ENCODE measurements at regions not wholly inside any gene's neighbourhood (a gene's known extent, or its start where the extent isn't known, plus 50 kb on each side); places are given as distances from the start of the nearest gene placed in this dataset.

DNA sequence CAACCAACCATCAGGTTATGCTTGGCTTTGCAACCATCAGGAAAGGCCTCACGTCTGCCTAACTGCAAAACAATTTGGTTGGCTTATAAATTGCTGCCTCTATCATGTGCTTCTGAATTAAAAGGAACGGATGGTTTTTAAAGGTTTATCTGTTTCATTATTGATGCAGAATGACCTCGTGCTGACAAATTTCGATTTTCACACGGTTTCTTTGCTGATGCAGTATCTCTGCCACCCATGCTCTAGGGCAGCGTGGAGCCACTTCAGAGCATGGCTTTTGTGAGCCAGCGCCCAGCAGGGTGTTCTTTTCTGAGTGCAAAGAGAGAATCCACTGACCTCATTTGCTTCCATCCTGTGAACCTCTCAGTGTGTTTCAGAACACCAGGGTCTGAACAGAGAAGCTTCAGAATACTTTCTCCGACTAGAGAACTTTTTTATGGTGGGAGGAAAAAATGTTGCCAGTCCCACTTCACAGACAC, 143.1 kb upstream of the L3MBTL4 start:
- H3K27ac ChIP-seq (ENCODE audit: low read depth, low read length): no peak overlapping the region
- H3K79me2 ChIP-seq (ENCODE audit: insufficient read depth, low read length): no peaks in the 10 kb centered on the region
- no peak overlapping the region for H2AFZ ChIP-seq (ENCODE audit: low read depth, low read length, poor library complexity, severe bottlenecking)
- ChIA-PET POLR2A (no interaction called here), RAD21 (ENCODE audit: low non-redundant PET in 1 of 2, low total read pairs in 2 of 2, uncharacterized antibody in 2 of 2, unreplicated experiment in 2 of 2) (no interaction called here), CTCF (no interaction called here)
- no peak for DNase-seq (ENCODE audit: low read depth, low spot score)
- no peaks in the 10 kb centered on the region for H3K9me2 ChIP-seq (ENCODE audit: insufficient read depth)
- TF ChIP-seq SIN3A (IDR thresholded peaks at IDR 0.05; ENCODE audit: low read depth) (no peak), YY1 (IDR thresholded peaks at IDR 0.05; ENCODE audit: extremely low read depth, insufficient replicate concordance, low read depth, low read length) (no peak), ELF1 (IDR thresholded peaks at IDR 0.05; ENCODE audit: borderline replicate concordance, low read depth) (no peak), EGR1 (IDR thresholded peaks at IDR 0.05; ENCODE audit: low read depth) (no peak), SP1 (IDR thresholded peaks at IDR 0.05; ENCODE audit: low read depth) (no peak), TCF7L2 (IDR thresholded peaks at IDR 0.05; ENCODE audit: borderline replicate concordance, extremely low read depth, insufficient read depth, insufficient read length) (no peak), SRF (IDR thresholded peaks at IDR 0.05; ENCODE audit: low read depth) (no peak), ZFX (IDR thresholded peaks at IDR 0.05) (no peak)
- BruUV-seq (replicated peaks): no TSS peak
- no peak overlapping the region for H3K4me2 ChIP-seq (ENCODE audit: low read length)
- H3K9ac ChIP-seq (ENCODE audit: low read length): no peak overlapping the region
- no peak for ATAC-seq
- intact Hi-C loops (cut with micrococcal nuclease): no loop called here
- H3K4me1 ChIP-seq (ENCODE audit: control insufficient read depth in 1 of 2, insufficient read depth in 2 of 2, low read length in 2 of 2): no peaks in the 10 kb centered on the region
- H3K27me3 ChIP-seq (ENCODE audit: insufficient read depth, low read length): no peaks in the 10 kb centered on the region
- peaks cover 8 to 11% of the 10 kb centered on the region in 2 experiments; a peak in 2 of 4 replicates for H3K9me3 ChIP-seq (ENCODE audit: control insufficient read depth in 1 of 2, insufficient read depth in 1 of 2, low read depth in 1 of 2, low read length in 2 of 2)
- H3K36me3 ChIP-seq (ENCODE audit: control insufficient read depth in 1 of 2, insufficient read depth in 2 of 2, low read length in 2 of 2): no peaks in the 10 kb centered on the region
- H4K20me1 ChIP-seq (ENCODE audit: insufficient read depth): no peaks in the 10 kb centered on the region
- no peak overlapping the region for H3K4me3 ChIP-seq (replicated peaks in 1 of 2; ENCODE audit: low read depth in 1 of 2, low read length in 2 of 2)

DNA sequence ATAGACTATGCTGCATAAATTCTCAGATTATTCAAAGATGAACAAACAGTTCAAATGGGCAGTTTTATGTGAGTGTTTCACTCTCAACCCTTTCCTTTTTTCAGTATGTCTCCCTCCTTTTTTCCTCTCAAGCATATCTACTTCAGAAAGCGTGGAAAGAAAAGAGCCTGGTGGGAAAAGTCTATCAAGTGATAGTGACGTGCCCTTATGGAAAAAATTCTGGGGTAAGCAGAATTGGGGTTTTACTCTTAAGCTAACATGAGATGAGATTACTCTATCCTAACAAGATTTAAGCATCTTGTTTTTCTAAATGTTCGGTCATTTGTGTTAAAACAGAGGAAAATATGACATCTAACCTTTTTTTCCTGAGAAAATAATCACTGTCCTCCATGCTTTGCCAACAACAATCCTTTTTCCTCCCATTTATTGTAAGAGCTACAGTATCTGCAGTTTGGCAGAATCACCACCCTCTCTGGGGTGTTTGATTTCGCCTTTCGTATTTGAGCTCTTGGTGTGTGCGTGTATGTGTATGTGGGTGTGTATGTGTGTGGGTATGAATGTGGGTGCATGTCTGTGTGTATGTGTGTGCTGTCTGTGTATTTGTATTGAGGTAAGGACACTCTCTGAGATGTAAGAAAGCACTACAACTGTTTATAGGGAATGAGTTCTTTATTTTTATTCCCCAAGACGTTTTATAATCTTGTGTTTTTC, 143.9 kb upstream of the L3MBTL4 start:
- Histone ChIP-seq H4K20me1 (ENCODE audit: insufficient read depth) (no peaks in the 10 kb centered on the region), H3K9ac (ENCODE audit: low read length) (no peak overlapping the region), H3K4me3 (replicated peaks in 1 of 2; ENCODE audit: low read depth in 1 of 2, low read length in 2 of 2) (no peak overlapping the region), H3K4me2 (ENCODE audit: low read length) (no peak overlapping the region), H3K36me3 (ENCODE audit: control insufficient read depth in 1 of 2, insufficient read depth in 2 of 2, low read length in 2 of 2) (no peaks in the 10 kb centered on the region), H3K9me2 (ENCODE audit: insufficient read depth) (no peaks in the 10 kb centered on the region), H3K79me2 (ENCODE audit: insufficient read depth, low read length) (no peaks in the 10 kb centered on the region), H3K9me3 (ENCODE audit: control insufficient read depth in 1 of 2, insufficient read depth in 1 of 2, low read depth in 1 of 2, low read length in 2 of 2) (peaks cover 8 to 11% of the 10 kb centered on the region in 2 experiments; a peak in 2 of 4 replicates), H3K27ac (ENCODE audit: low read depth, low read length) (no peak overlapping the region), H3K4me1 (ENCODE audit: control insufficient read depth in 1 of 2, insufficient read depth in 2 of 2, low read length in 2 of 2) (no peaks in the 10 kb centered on the region), H2AFZ (ENCODE audit: low read depth, low read length, poor library complexity, severe bottlenecking) (no peak overlapping the region), H3K27me3 (ENCODE audit: insufficient read depth, low read length) (no peaks in the 10 kb centered on the region)
- ATAC-seq: no peak
- CTCF ChIA-PET: no interaction called here
- POLR2A ChIA-PET: no interaction called here
- RAD21 ChIA-PET (ENCODE audit: low non-redundant PET in 1 of 2, low total read pairs in 2 of 2, uncharacterized antibody in 2 of 2, unreplicated experiment in 2 of 2): no interaction called here
- TF ChIP-seq, protein P1, sequence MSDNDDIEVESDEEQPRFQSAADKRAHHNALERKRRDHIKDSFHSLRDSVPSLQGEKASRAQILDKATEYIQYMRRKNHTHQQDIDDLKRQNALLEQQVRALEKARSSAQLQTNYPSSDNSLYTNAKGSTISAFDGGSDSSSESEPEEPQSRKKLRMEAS (IDR thresholded peaks at IDR 0.05): no peak
- TF ChIP-seq CEBPB (IDR thresholded peaks at IDR 0.05; ENCODE audit: low read depth) (no peak), SP1 (IDR thresholded peaks at IDR 0.05; ENCODE audit: low read depth) (no peak), ZNF274 (IDR thresholded peaks at IDR 0.05; ENCODE audit: low read depth, low read length) (no peak), CBX3 (IDR thresholded peaks at IDR 0.05; ENCODE audit: low read depth) (no peak), POLR2AphosphoS5 (IDR thresholded peaks at IDR 0.05; ENCODE audit: low read depth, low read length) (no peak), SRF (IDR thresholded peaks at IDR 0.05; ENCODE audit: low read depth) (no peak), SIN3A (IDR thresholded peaks at IDR 0.05; ENCODE audit: low read depth) (no peak), ELF1 (IDR thresholded peaks at IDR 0.05; ENCODE audit: borderline replicate concordance, low read depth) (no peak), TCF7L2 (IDR thresholded peaks at IDR 0.05; ENCODE audit: borderline replicate concordance, extremely low read depth, insufficient read depth, insufficient read length) (no peak)
- TF ChIP-seq, protein P2, sequence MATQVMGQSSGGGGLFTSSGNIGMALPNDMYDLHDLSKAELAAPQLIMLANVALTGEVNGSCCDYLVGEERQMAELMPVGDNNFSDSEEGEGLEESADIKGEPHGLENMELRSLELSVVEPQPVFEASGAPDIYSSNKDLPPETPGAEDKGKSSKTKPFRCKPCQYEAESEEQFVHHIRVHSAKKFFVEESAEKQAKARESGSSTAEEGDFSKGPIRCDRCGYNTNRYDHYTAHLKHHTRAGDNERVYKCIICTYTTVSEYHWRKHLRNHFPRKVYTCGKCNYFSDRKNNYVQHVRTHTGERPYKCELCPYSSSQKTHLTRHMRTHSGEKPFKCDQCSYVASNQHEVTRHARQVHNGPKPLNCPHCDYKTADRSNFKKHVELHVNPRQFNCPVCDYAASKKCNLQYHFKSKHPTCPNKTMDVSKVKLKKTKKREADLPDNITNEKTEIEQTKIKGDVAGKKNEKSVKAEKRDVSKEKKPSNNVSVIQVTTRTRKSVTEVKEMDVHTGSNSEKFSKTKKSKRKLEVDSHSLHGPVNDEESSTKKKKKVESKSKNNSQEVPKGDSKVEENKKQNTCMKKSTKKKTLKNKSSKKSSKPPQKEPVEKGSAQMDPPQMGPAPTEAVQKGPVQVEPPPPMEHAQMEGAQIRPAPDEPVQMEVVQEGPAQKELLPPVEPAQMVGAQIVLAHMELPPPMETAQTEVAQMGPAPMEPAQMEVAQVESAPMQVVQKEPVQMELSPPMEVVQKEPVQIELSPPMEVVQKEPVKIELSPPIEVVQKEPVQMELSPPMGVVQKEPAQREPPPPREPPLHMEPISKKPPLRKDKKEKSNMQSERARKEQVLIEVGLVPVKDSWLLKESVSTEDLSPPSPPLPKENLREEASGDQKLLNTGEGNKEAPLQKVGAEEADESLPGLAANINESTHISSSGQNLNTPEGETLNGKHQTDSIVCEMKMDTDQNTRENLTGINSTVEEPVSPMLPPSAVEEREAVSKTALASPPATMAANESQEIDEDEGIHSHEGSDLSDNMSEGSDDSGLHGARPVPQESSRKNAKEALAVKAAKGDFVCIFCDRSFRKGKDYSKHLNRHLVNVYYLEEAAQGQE (IDR thresholded peaks at IDR 0.05; ENCODE audit: low read depth): no peak
- intact Hi-C loops (cut with micrococcal nuclease): no loop called here
- BruUV-seq (replicated peaks): no TSS peak
- no peak for DNase-seq (ENCODE audit: low read depth, low spot score)
